Mesendoderm (in vitro differentiated cells): ENCODE measurements at regions not wholly inside any gene's neighbourhood (a gene's known extent, or its start where the extent isn't known, plus 50 kb on each side); places are given as distances from the start of the nearest gene placed in this dataset.

Source experiments
- DNase-seq: peaks from one replicate; pipeline ENCODE4 v3.0.0; 2013
- H2AK5ac ChIP-seq: 2 replicates; pipeline ENCODE4 v1.6.1; 2013; ENCODE audit warnings: low read length, inconsistent platforms
- H2BK120ac ChIP-seq: 2 replicates; pipeline ENCODE4 v1.6.1; 2013; ENCODE audit warnings: low read depth, mild to moderate bottlenecking, low read length, moderate library complexity, mixed read lengths
- H2BK15ac ChIP-seq: replicated peaks from 2 replicates; pipeline ENCODE4 v1.6.1; 2013; ENCODE audit warnings: low read depth, mild to moderate bottlenecking, moderate library complexity
- H2BK5ac ChIP-seq: 2 replicates; pipeline ENCODE4 v1.6.1; 2013; ENCODE audit warnings: low read length, inconsistent platforms
- H3K18ac ChIP-seq: 2 replicates; pipeline ENCODE4 v1.6.1; 2013; ENCODE audit warnings: mild to moderate bottlenecking, low read length, mixed read lengths
- H3K23ac ChIP-seq: one replicate; pipeline ENCODE4 v1.6.1; 2013; ENCODE audit warnings: low read length
- H3K27ac ChIP-seq: 2 replicates; pipeline ENCODE4 v1.5.1; 2013; ENCODE audit warnings: low read depth, mild to moderate bottlenecking, inconsistent platforms, low read length, moderate library complexity
- H3K27me3 ChIP-seq: 2 replicates; pipeline ENCODE4 v1.6.1; 2013; ENCODE audit warnings: low read length, control low read depth, mild to moderate bottlenecking, inconsistent platforms; ENCODE audit not compliant: insufficient read depth, poor library complexity
- H3K36me3 ChIP-seq: 2 replicates; pipeline ENCODE4 v1.6.1; 2013; ENCODE audit warnings: low read length, inconsistent platforms; ENCODE audit not compliant: control insufficient read depth, insufficient read depth
- H3K4ac ChIP-seq: one replicate; pipeline ENCODE4 v1.6.1; 2013; ENCODE audit warnings: low read depth, mild to moderate bottlenecking, low read length, moderate library complexity
- H3K4me1 ChIP-seq: 2 replicates; pipeline ENCODE4 v1.6.1; 2013; ENCODE audit warnings: low read depth, low read length, inconsistent platforms; ENCODE audit not compliant: control insufficient read depth
- H3K4me2 ChIP-seq: 2 replicates; pipeline ENCODE4 v1.6.1; 2013; ENCODE audit warnings: low read length
- H3K4me3 ChIP-seq: 2 replicates; pipeline ENCODE4 v1.5.1; 2013; ENCODE audit warnings: mild to moderate bottlenecking, low read length
- H3K56ac ChIP-seq: one replicate; pipeline ENCODE4 v1.6.1; 2013; ENCODE audit warnings: low read length
- H3K79me1 ChIP-seq: 2 replicates; pipeline ENCODE4 v1.6.1; 2013; ENCODE audit warnings: low read length, inconsistent platforms
- H3K79me2 ChIP-seq: 2 replicates; pipeline ENCODE4 v1.6.1; 2013; ENCODE audit warnings: mild to moderate bottlenecking, low read length; ENCODE audit not compliant: control insufficient read depth, insufficient read depth
- H3K9ac ChIP-seq: 2 replicates; pipeline ENCODE4 v1.6.1; 2013; ENCODE audit warnings: low read length, inconsistent platforms
- H4K5ac ChIP-seq: one replicate; pipeline ENCODE4 v1.6.1; 2013; ENCODE audit warnings: low read length
- H4K8ac ChIP-seq: one replicate; pipeline ENCODE4 v1.6.1; 2013; ENCODE audit warnings: low read depth, mild to moderate bottlenecking, control low read depth, low read length, moderate library complexity
- WGBS: extraction: QIAGEN DNeasy Blood & Tissue Kit; methylation state at CpG from one replicate; pipeline ENCODE4 v1.1.7; 2013; ENCODE audit warnings: low lambda C conversion rate, missing lambda C conversion rate; ENCODE audit not compliant: insufficient coverage; ENCODE audit errors: extremely low coverage; 5-methylcytosine and 5-hydroxymethylcytosine counted together

DNA sequence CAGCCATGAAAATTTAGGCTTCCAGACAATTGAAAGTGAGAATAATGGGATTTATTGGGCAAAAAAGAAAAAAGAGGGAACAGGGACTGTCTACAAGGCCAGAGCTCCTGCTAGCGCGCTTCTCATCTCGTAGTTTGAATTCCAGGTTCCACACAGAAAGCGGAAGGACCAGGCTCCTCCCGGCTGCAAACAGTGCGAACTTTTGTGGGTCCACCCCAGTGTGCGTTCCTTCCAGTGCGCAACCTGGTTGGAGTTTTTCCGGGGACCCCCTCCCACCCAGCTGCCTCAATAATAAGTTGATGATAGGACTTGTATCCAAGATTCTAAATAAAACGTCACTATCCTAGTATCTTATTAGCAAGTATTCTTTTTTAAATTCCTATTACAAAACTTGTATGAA is 467.7 kb upstream of the TUSC1 start:
- Histone ChIP-seq H2BK120ac (no peak overlapping the region), H4K5ac (no peak overlapping the region), H2BK15ac (no peak overlapping the region), H4K8ac (no peak overlapping the region), H3K4me1 (no peaks in the 10 kb centered on the region), H3K4me2 (no peak overlapping the region), H3K4me3 (no peak overlapping the region), H3K27me3 (no peaks in the 10 kb centered on the region), H3K79me1 (no peaks in the 10 kb centered on the region), H3K23ac (no peak overlapping the region), H3K36me3 (no peaks in the 10 kb centered on the region), H3K56ac (no peak overlapping the region), H2BK5ac (no peak overlapping the region), H3K9ac (no peak overlapping the region), H2AK5ac (no peak overlapping the region), H3K27ac (no peak overlapping the region), H3K4ac (no peak overlapping the region), H3K18ac (no peak overlapping the region), H3K79me2 (no peaks in the 10 kb centered on the region)
- no CpG with 5 or more reads among the region's 10 CpGs for WGBS
- no peak for DNase-seq

- no peaks in the 10 kb centered on the region for H3K79me1 ChIP-seq
- no peak overlapping the region for H3K56ac ChIP-seq
- H3K4me1 ChIP-seq = no peaks in the 10 kb centered on the region
- no peak overlapping the region for H4K8ac ChIP-seq
- DNase-seq = no peak
- H3K27me3 ChIP-seq = no peaks in the 10 kb centered on the region
- H3K23ac ChIP-seq = no peak overlapping the region
- no peak overlapping the region for H3K4me3 ChIP-seq
- no peak overlapping the region for H3K27ac ChIP-seq
- no peak overlapping the region for H2BK5ac ChIP-seq
- no peak overlapping the region for H2BK15ac ChIP-seq
- H3K79me2 ChIP-seq = no peaks in the 10 kb centered on the region
- H3K4ac ChIP-seq = no peak overlapping the region
- no peak overlapping the region for H2AK5ac ChIP-seq
- WGBS = no CpG with 5 or more reads among the region's 6 CpGs
- H3K4me2 ChIP-seq = no peak overlapping the region
- H3K36me3 ChIP-seq = no peaks in the 10 kb centered on the region
- no peak overlapping the region for H2BK120ac ChIP-seq
- H3K18ac ChIP-seq = no peak overlapping the region
- no peak overlapping the region for H4K5ac ChIP-seq
- no peak overlapping the region for H3K9ac ChIP-seq
Observed at GRCh38 chr9:26142631-26143030, 464.4 kb upstream of the TUSC1 start.

GRCh38 chr9:26142201-26142600 is 464.0 kb upstream of the TUSC1 start:
- Histone ChIP-seq H3K4me3 (no peak overlapping the region), H3K18ac (no peak overlapping the region), H3K79me2 (no peaks in the 10 kb centered on the region), H3K79me1 (no peaks in the 10 kb centered on the region), H3K4me1 (no peaks in the 10 kb centered on the region), H4K8ac (no peak overlapping the region), H2BK5ac (no peak overlapping the region), H2AK5ac (no peak overlapping the region), H3K23ac (no peak overlapping the region), H3K4ac (no peak overlapping the region), H3K27me3 (no peaks in the 10 kb centered on the region), H3K56ac (no peak overlapping the region), H2BK15ac (no peak overlapping the region), H3K27ac (no peak overlapping the region), H3K9ac (no peak overlapping the region), H2BK120ac (no peak overlapping the region), H3K36me3 (no peaks in the 10 kb centered on the region), H4K5ac (no peak overlapping the region), H3K4me2 (no peak overlapping the region)
- no peak for DNase-seq
- WGBS = no CpG with 5 or more reads among the region's 5 CpGs

DNA sequence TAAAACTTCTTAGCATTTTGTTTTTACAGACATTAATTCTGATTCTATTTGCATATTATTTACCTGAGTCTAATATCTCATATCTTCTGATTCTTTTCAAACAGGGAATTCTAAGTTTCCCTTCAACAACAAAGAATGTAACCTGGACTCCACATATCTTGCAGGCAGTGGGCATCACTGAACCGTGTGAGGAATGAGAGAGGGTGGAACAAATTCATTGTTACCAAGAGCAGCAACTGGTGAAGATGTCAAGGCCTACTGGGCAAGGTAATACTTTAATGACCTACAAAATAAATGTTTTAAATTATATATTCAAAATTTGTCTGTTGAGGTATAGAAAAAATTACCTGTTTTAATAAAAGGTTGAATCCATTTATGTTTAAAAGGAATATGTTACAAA is 455.3 kb upstream of the TUSC1 start:
- no peak overlapping the region for H4K8ac ChIP-seq
- no peak overlapping the region for H2AK5ac ChIP-seq
- no peak overlapping the region for H2BK15ac ChIP-seq
- H3K79me1 ChIP-seq = no peaks in the 10 kb centered on the region
- no peak overlapping the region for H2BK120ac ChIP-seq
- no CpG with 5 or more reads among the region's 1 CpG for WGBS
- no peak overlapping the region for H3K4ac ChIP-seq
- no peaks in the 10 kb centered on the region for H3K79me2 ChIP-seq
- no peak overlapping the region for H3K56ac ChIP-seq
- no peak overlapping the region for H3K18ac ChIP-seq
- DNase-seq = no peak
- no peaks in the 10 kb centered on the region for H3K36me3 ChIP-seq
- no peak overlapping the region for H4K5ac ChIP-seq
- no peak overlapping the region for H3K23ac ChIP-seq
- no peak overlapping the region for H3K9ac ChIP-seq
- H3K4me1 ChIP-seq = no peaks in the 10 kb centered on the region
- no peak overlapping the region for H3K27ac ChIP-seq
- no peak overlapping the region for H3K4me3 ChIP-seq
- no peak overlapping the region for H2BK5ac ChIP-seq
- no peaks in the 10 kb centered on the region for H3K27me3 ChIP-seq
- H3K4me2 ChIP-seq = no peak overlapping the region

DNA sequence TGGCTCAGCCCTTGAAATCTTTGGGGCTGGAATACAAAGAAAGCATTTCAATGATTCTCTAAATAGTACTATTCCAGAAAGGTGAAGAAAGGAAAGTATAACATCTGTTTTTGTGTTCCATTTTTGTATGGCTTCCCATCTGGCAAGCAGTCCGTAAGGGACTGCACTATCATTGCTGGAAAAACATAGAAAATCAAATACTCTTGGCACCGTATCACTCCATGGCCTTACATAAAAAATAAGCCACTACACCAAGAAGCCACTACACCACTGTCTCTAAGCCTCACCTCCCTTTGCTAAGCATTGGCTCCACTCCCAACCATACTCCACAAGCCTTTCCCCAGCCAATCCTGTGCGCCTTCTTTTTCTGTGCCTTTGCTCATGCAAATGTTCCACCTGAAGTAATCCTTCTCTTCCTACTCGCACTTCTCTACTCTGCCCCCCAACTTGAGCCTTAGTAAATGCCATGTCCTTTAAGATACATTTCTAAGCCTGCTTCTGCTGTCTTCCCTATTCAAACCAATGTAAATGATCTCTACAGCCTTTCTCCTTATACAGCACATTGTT is 454.6 kb upstream of the TUSC1 start:
- no peak overlapping the region for H4K5ac ChIP-seq
- H3K4me2 ChIP-seq = no peak overlapping the region
- H3K4me3 ChIP-seq = no peak overlapping the region
- H3K27ac ChIP-seq = no peak overlapping the region
- no peaks in the 10 kb centered on the region for H3K79me1 ChIP-seq
- H3K9ac ChIP-seq = no peak overlapping the region
- no peak overlapping the region for H3K4ac ChIP-seq
- H3K56ac ChIP-seq = no peak overlapping the region
- DNase-seq = no peak
- H2AK5ac ChIP-seq = no peak overlapping the region
- H4K8ac ChIP-seq = no peak overlapping the region
- H2BK15ac ChIP-seq = no peak overlapping the region
- H2BK5ac ChIP-seq = no peak overlapping the region
- H3K79me2 ChIP-seq = no peaks in the 10 kb centered on the region
- no peak overlapping the region for H3K23ac ChIP-seq
- no peaks in the 10 kb centered on the region for H3K4me1 ChIP-seq
- no CpG with 5 or more reads among the region's 4 CpGs for WGBS
- no peak overlapping the region for H2BK120ac ChIP-seq
- H3K18ac ChIP-seq = no peak overlapping the region
- no peaks in the 10 kb centered on the region for H3K27me3 ChIP-seq
- H3K36me3 ChIP-seq = no peaks in the 10 kb centered on the region

DNA sequence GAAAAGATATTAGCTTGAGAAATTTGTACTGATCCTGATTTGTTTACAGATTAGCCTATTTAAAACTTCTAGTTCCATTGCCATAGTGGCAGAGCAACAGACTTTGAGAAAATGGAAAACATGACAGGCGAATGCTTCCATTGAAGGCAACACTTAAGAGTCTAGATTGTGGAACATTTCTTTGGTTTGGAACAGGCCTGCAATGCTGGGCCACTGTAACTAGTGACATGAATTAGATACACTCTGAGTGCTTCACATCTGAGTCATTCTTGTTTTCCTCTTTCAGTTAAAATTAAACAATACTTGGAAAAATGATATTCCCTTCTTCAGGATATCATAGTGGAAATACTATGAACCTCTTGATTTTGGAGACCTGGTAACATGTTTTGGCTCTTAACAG is 453.6 kb upstream of the TUSC1 start:
- Histone ChIP-seq H3K23ac (no peak overlapping the region), H4K5ac (no peak overlapping the region), H4K8ac (no peak overlapping the region), H3K4ac (no peak overlapping the region), H2BK120ac (no peak overlapping the region), H3K18ac (no peak overlapping the region), H2AK5ac (no peak overlapping the region), H3K27ac (no peak overlapping the region), H3K9ac (no peak overlapping the region), H2BK15ac (no peak overlapping the region), H3K79me1 (no peaks in the 10 kb centered on the region), H3K27me3 (no peaks in the 10 kb centered on the region), H3K4me1 (no peaks in the 10 kb centered on the region), H3K4me2 (no peak overlapping the region), H3K79me2 (no peaks in the 10 kb centered on the region), H3K4me3 (no peak overlapping the region), H3K56ac (no peak overlapping the region), H3K36me3 (no peaks in the 10 kb centered on the region), H2BK5ac (no peak overlapping the region)
- DNase-seq = no peak
- no CpG with 5 or more reads among the region's 1 CpG for WGBS
